ENCODE measurements at regions not wholly inside any gene's neighbourhood (a gene's known extent, or its start where the extent isn't known, plus 50 kb on each side); places are given as distances from the start of the nearest gene placed in this dataset.

- DNase-seq, result no peak
These were observed 120.5 kb upstream of the RASSF8 start for GRCh38 chr12:25838007-25838406.

GRCh38 chr12:25839470-25839869, 119.0 kb upstream of the RASSF8 start:
- no peak for DNase-seq

- DNase-seq, result no peak
These were observed 117.6 kb upstream of the RASSF8 start for GRCh38 chr12:25840678-25841465.

GRCh38 chr12:25842254-25842653, 116.2 kb upstream of the RASSF8 start:
- DNase-seq, result no peak

GRCh38 chr12:25843976-25844375, 114.5 kb upstream of the RASSF8 start:
- no peak for DNase-seq

GRCh38 chr12:25845415-25845814, 113.1 kb upstream of the RASSF8 start:
- DNase-seq, result no peak

- no peak for DNase-seq
These were observed 105.7 kb upstream of the RASSF8 start for GRCh38 chr12:25852792-25853191.

- no peak for DNase-seq
These were observed 105.0 kb upstream of the RASSF8 start for GRCh38 chr12:25853316-25854095.

- no peak for DNase-seq
These were observed 103.5 kb upstream of the RASSF8 start for GRCh38 chr12:25854991-25855390.

GRCh38 chr12:25855716-25856115, 102.8 kb upstream of the RASSF8 start:
- no peak for DNase-seq

- no peak for DNase-seq
These were observed 98.5 kb upstream of the RASSF8 start for GRCh38 chr12:25859976-25860375.

GRCh38 chr12:25861226-25861625, 97.3 kb upstream of the RASSF8 start:
- DNase-seq, result no peak

- DNase-seq, result no peak
These were observed 93.9 kb upstream of the RASSF8 start for GRCh38 chr12:25864306-25865276.

GRCh38 chr12:25866586-25867378, 91.7 kb upstream of the RASSF8 start:
- DNase-seq, result no peak

- DNase-seq, result no peak
These were observed 90.3 kb upstream of the RASSF8 start for GRCh38 chr12:25868193-25868592.

GRCh38 chr12:25872137-25872536, 86.3 kb upstream of the RASSF8 start:
- DNase-seq, result no peak

GRCh38 chr12:25875661-25876060, 82.8 kb upstream of the RASSF8 start:
- no peak for DNase-seq

GRCh38 chr12:25876383-25877045, 82.0 kb upstream of the RASSF8 start:
- DNase-seq, result no peak

GRCh38 chr12:25877446-25877845, 81.0 kb upstream of the RASSF8 start:
- DNase-seq, result no peak

GRCh38 chr12:25882266-25882665, 76.2 kb upstream of the RASSF8 start:
- DNase-seq, result no peak

GRCh38 chr12:25883026-25883916, 75.2 kb upstream of the RASSF8 start:
- no peak for DNase-seq

All from stimulated activated CD4-positive, alpha-beta T cell treated with anti-CD3 and anti-CD28 coated beads, Interleukin-2, amount 100 ng/mL, for 24 hours (primary cell).